ENCODE measurements at regions not wholly inside any gene's neighbourhood (a gene's known extent, or its start where the extent isn't known, plus 50 kb on each side); places are given as distances from the start of the nearest gene placed in this dataset.
A peak's percentile ranks its signal among the peaks of the same experiment; 100 is the strongest.
"Not testable (repeated sequence)": the region's sequence is repeated elsewhere in the genome, so short reads cannot be mapped to it uniquely, and the experiment has no call there.

DNA sequence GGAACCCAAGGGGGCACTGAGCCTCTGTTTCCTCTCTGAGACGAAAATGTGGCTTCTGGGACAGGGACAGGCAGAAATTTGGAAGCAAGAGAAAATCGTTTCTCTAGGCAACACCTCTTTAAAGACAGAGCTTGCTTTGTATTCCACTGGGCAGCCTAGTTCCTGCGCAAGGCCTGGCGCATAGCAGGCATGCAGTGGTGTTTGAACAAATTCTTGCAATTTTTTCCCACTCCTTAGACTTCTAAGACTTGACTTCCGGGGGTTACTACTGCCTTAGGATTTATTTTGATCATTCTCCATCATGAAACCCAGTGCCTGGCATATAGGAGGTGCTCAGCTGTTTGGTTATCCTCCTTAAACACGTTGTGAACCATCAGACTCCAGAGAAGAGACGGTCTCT is 249.0 kb upstream of the KCNG1 start:
- no peak overlapping the region for H3K4me3 ChIP-seq (ENCODE audit: low read length)
- no peak for TF ChIP-seq CTCF (IDR thresholded peaks at IDR 0.05; ENCODE audit: insufficient read depth, low read depth, low read length, missing control alignments)
- DNase-seq (ENCODE audit: low read depth): no peak

GRCh38 chr20:51271289-51271688 is 248.4 kb upstream of the KCNG1 start:
- not testable (repeated sequence) for H3K4me3 ChIP-seq (ENCODE audit: low read length); DNase-seq (ENCODE audit: low read depth)

- no peak for TF ChIP-seq CTCF (IDR thresholded peaks at IDR 0.05; ENCODE audit: insufficient read depth, low read depth, low read length, missing control alignments)
- DNase-seq (ENCODE audit: low read depth): no peak
- no peak overlapping the region for H3K4me3 ChIP-seq (ENCODE audit: low read length)
Observed at GRCh38 chr20:51269671-51270070, 246.8 kb upstream of the KCNG1 start.

- no peak for DNase-seq (ENCODE audit: low read depth)
- no peak for TF ChIP-seq CTCF (IDR thresholded peaks at IDR 0.05; ENCODE audit: insufficient read depth, low read depth, low read length, missing control alignments)
- no peak overlapping the region for H3K4me3 ChIP-seq (ENCODE audit: low read length)
Observed at GRCh38 chr20:51267679-51268078, 244.8 kb upstream of the KCNG1 start.

GRCh38 chr20:51266353-51266752 is 243.4 kb upstream of the KCNG1 start:
- no peak overlapping the region for H3K4me3 ChIP-seq (ENCODE audit: low read length)
- no peak for DNase-seq (ENCODE audit: low read depth)
- no peak for TF ChIP-seq CTCF (IDR thresholded peaks at IDR 0.05; ENCODE audit: insufficient read depth, low read depth, low read length, missing control alignments)

DNA sequence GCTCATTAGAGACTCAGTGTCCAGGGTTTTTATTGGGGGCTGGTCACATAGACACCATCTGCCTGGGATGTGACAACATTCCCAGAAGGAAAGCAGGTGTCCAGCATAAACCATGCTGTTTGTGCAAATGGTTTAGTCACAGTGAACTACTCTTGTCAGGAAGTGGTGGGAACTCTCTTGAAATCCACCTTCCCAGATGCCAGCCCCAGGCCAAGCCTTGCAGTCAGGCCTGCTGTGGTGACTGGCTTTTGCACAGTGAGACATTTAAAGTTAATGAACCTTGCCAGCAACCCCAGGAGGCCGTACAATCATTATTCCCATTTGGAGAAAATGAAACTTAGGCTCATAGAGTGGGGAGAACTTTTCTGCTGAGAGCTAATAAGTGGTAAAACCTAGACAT is 242.5 kb upstream of the KCNG1 start:
- DNase-seq (ENCODE audit: low read depth): no peak
- no peak for TF ChIP-seq CTCF (IDR thresholded peaks at IDR 0.05; ENCODE audit: insufficient read depth, low read depth, low read length, missing control alignments)
- no peak overlapping the region for H3K4me3 ChIP-seq (ENCODE audit: low read length)

DNA sequence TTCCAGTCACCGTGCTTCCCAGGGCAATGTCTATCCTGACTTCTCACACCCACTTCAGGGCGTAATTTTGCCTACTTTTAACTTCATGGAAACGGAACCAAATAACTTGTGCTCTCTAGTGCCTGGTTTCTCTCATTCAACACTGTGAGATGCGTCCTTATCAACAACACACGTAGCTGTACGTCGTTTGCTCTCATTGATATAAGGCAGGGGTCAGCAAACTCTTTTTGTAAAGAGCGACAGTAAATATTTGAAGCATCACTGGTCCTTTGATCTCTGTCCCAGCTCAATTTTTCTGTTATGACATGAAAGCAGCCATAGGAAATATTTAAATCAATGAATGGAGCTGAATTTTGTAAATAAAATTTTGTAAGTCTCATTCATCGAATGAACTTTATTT is 239.3 kb upstream of the KCNG1 start:
- no peak for DNase-seq (ENCODE audit: low read depth)
- TF ChIP-seq CTCF (IDR thresholded peaks at IDR 0.05; ENCODE audit: insufficient read depth, low read depth, low read length, missing control alignments): no peak
- H3K4me3 ChIP-seq (ENCODE audit: low read length): no peak overlapping the region

DNA sequence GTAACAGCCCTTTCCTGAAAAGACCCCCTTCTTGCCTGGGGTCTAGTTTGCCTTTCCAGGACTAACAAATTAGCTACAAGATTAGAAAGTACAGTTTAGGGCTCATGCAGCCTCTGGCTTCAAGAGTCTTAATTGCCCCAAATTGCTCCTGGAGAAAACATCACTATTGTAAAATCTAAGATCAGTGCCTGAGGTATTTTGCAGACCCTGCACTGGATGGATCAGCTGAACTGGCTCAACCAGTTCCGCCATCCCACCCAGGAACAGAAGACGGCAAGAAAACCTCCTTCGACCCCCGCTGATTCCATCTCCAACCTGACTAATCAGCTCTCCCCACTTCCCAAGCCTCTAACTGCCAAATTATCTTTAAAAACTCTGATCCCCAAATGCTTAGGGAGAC is 236.5 kb upstream of the KCNG1 start:
- no peak for TF ChIP-seq CTCF (IDR thresholded peaks at IDR 0.05; ENCODE audit: insufficient read depth, low read depth, low read length, missing control alignments)
- H3K4me3 ChIP-seq (ENCODE audit: low read length): no peak overlapping the region
- peak; percentile 12 for DNase-seq (ENCODE audit: low read depth)

All from epithelial cell of esophagus (primary cell).